HG03280 (cell line): ENCODE measurements at regions not wholly inside any gene's neighbourhood (a gene's known extent, or its start where the extent isn't known, plus 50 kb on each side); places are given as distances from the start of the nearest gene placed in this dataset.

Experiments used
- ATAC-seq: cut with Tn5 transposase; IDR thresholded peaks from one replicate; pipeline ENCODE4 v1.9.1; 2021; ENCODE audit warnings: mild to moderate bottlenecking, moderate library complexity; ENCODE audit not compliant: unreplicated experiment

DNA sequence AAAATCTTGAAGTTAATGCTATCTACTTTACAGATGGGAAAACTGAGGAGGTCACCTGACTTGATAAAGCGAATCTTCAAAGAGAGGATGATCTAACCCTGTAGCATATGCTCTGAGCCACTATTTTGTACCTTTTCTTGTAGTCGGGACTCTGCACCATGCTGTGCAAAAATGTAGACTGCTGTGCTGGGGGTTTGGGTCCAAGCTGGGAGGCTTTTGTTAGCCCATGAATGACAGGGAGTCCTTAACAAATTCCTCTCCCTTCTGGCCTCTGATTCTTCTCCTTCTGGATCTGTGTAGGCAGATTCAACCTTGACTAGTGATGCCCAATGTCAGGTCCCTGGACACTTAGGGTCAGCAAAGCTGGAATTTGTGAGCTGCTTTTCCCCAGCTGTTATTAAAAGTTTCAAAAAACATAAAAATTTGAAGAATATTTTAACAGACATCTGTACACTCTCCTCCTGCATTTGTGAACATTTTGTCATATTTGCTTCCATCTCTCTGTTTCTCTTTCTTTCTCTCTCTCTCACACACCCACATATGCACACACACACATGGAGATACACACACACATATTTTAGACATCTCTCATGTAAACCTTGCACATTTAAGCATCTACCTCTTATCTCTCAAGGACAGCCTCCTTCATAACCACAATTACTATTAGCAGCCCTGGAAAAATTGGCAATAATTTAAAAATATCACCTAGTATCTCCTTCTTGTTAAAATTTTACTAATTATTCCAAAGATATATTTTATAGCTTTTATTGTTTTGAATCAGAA is 335.0 kb upstream of the TRIB2 start:
- no peak for ATAC-seq

DNA sequence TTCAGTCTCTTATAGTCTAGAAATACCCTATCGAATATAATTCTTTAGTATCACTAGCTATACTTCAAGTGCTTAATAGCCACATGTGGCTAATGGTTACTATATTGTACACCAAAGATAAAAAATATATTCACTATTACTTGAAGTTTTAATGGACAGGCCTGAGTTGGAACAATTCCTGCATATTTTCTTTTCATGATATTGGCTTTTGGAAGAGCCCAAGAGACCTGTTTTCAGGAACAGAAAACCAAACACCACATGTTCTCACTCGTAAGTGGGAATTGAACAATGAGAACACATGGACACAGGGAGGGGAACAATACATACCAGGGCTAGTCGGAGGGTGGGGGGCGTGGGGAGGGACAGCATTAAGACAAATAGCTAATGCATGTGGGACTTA is 334.4 kb upstream of the TRIB2 start:
- ATAC-seq = no peak

DNA sequence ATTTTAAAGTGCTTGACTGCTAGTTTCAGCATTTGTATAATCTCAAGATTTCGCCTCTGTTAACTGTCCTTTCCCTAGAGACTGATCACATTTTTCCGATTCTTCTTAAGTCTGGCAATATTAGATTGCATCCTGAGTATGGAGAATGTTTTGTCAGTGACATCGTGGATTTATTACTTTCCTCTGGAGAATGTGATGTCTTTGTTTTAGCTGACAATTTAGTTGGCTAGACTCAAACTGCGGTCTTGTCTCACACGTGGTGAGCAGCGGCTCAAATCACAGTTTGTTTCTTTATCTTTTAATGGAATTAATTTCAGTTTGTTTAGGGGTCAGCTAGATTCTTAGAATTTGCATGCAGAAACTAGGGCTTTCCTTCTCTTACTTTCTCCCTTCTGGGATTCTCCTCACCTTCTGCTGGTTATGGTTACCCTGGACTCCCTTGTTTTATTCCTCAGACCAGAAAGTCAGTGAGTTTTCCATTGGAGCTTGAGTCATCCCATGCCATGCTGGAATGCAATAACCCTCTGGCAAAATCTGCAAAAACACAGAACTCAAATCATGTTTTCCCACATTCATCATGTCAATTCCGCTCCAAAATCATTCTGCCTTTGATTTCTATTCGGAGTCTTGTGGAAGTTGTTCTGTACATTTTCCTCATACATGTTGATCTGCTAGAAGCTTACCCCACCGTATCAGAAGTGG is 327.2 kb upstream of the TRIB2 start:
- ATAC-seq = no peak

GRCh38 chr2:12391116-12391515 is 325.6 kb upstream of the TRIB2 start:
- no peak for ATAC-seq

DNA sequence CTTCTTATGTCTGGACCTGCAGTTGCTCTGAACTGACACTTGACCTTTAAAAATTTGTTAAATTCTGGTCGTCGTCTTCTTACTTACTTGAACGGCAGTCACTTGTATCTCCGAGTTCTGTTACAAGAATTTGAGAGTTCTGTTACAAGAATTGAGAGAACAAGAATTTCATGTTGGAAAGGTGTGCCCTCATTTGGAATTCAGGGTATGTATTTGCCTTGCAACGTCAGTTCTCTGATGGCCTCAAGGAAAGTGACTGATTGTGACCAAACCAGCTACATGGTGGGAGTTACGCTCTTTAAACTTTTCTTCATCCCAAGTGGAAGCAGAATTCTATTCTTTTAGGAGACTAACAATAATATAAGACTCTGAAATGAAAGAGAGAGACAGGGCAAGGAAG is 320.0 kb upstream of the TRIB2 start:
- no peak for ATAC-seq

DNA sequence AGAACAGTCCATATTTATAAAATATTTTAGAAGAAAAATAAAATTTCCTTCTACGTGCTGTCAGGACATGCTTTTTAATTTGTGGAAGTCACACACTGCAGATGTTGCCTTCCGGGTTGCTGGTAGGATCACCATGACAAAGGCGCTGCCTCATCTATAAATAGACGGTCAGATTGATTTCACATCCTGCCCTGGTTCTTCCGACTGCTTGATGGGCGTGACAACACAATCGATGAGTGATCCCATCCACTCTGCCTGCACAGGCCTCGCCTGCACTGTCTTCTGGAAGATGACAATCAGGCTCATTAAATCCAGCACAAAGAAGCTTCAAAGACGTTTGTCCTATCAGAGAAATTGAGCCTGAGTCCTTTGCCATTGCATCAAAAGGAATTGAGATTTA is 318.9 kb upstream of the TRIB2 start:
- ATAC-seq = no peak

DNA sequence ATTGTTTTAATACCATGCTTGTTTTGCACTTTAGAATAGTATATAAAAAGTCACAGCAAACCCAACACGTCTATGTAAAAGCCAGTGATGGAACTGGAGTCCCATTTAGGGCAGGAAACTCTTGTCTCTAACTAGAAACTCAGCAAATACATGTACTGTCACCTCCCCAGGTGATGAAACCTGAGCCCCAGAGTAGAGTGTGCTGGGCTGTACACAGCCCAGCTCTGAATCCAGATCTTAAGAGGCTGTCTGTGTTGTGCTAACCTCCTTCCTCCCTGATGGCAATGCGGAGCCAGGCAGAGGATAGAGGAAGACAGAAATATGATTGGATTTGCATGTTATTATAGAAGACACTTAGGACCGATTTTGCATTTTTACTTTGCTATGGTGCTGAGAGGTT is 317.5 kb upstream of the TRIB2 start:
- ATAC-seq = no peak

GRCh38 chr2:12400543-12400942 is 316.2 kb upstream of the TRIB2 start:
- ATAC-seq = no peak

GRCh38 chr2:12402440-12403139 is 314.1 kb upstream of the TRIB2 start:
- no peak for ATAC-seq

GRCh38 chr2:12404497-12404896 is 312.2 kb upstream of the TRIB2 start:
- ATAC-seq = no peak

GRCh38 chr2:12407160-12407559 is 309.6 kb upstream of the TRIB2 start:
- ATAC-seq = no peak

- ATAC-seq = peak; percentile 90
Measured at GRCh38 chr2:12412898-12413305, 303.8 kb upstream of the TRIB2 start.

DNA sequence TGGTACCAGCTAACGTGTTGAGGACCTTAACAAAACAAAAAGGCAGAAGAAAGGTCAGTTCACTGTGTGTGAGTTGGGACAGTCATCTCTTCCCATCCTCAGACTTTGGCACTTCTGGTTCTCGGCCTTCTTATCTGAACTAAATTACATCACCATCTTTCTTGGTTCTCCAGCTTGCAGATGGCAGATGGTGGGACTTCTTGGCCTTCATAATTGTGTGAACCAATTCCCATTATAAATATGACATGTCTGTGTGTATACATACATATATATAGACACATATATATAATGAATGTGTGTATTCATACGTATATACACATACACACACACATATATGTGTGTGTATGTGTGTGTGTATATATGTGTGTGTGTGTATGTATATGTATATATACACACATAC is 301.2 kb upstream of the TRIB2 start:
- no peak for ATAC-seq

DNA sequence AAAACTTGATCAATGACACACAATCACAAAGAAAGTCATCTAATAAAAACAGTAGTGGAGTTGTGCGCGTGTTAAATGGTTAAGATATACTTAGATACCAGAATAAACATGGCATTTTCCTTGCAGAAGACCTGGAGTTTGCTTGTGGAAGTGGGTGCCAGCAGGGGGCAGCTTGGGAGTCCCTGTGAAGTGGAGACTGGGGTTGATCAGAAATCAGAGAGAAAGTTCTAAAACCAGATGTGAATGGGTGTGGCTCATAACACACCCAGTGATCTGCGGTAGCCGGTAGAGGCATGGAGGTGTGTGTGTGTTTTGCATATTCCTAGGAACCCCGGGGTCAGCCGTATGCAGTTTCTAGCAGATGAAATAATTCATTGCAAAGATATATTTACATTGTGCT is 300.1 kb upstream of the TRIB2 start:
- ATAC-seq = no peak

GRCh38 chr2:12417786-12418185 is 298.9 kb upstream of the TRIB2 start:
- ATAC-seq = no peak

GRCh38 chr2:12419803-12420202 is 296.9 kb upstream of the TRIB2 start:
- ATAC-seq = no peak

DNA sequence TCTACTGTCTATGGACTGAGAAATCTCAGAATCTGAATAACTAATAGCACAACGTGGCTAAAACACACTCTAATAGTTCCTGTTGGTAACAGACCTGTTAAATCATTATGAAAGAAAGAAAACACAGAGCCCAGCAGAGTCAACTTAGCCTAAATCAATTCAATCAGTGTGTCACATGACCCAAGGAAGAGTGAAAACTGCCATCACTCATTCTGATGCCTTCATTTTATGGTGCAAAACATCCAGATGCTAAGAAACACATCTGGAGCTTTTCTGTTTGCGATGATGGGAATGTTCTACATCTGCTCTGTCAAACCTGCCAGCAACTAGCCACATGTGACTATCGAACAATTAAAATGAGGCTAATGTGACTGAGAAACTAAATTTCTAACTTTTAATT is 295.7 kb upstream of the TRIB2 start:
- ATAC-seq = no peak

- no peak for ATAC-seq
Measured at GRCh38 chr2:12424219-12424618, 292.5 kb upstream of the TRIB2 start.

GRCh38 chr2:12424809-12425208 is 291.9 kb upstream of the TRIB2 start:
- ATAC-seq = no peak

DNA sequence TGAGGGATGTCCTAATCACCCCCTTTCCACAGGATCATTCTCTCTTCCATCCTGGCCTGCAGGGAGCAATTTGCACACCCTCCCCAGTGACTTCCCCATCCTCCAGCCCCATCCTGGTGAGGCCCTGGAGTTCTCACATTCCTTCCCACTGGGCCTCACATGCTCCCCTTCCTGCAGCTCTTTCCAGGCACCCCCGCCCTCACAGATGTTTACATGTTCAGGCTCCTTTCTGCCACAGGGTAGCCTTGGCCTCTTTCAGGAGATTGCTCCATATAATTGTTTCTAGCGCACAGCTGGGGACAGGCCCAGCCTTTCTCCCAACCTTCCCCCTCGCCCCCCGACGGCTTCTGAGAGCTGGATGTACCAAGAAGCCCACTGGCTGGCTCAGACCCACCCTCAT is 288.4 kb upstream of the TRIB2 start:
- ATAC-seq = no peak

- ATAC-seq = no peak
Measured at GRCh38 chr2:12428786-12429185, 287.9 kb upstream of the TRIB2 start.
